ENCODE measurements at regions not wholly inside any gene's neighbourhood (a gene's known extent, or its start where the extent isn't known, plus 50 kb on each side); places are given as distances from the start of the nearest gene placed in this dataset.

DNA sequence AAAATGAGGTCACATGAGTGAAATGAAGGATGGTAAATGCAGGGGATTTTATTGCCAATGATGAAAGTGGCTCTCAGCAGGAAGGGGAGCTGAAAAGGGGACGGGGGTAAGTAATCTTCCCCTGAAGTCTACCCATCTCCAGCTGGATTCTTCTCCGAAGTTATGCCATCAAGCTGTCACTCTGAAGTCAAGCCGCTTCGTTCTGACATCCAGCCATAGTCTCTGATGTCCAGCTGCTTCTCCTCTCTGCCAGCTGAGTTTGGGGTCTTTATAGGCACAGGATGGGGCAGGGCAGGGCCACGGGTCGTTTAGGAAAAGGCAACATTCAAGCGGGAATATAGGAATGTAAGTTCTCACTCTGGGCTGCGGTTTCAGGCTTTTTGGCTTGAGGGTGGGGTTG is 181.9 kb upstream of the ANO3 start:
- no peaks in the 10 kb centered on the region for H3K36me3 ChIP-seq (ENCODE audit: insufficient read depth in 1 of 2, low read depth in 1 of 2)
- ATAC-seq (no peak), DNase-seq (no peak)
- 73 to 78% (median 76%) methylated on average over 8 of the region's 8 CpGs for WGBS, 3 donors
- H3K27me3 ChIP-seq (ENCODE audit: insufficient read depth in 3 of 3, low read length in 2 of 3) = no peaks in the 10 kb centered on the region
- no peaks in the 10 kb centered on the region for H3K4me1 ChIP-seq
- H3K4me3 ChIP-seq = no peak overlapping the region
- intact Hi-C loops (cut with DNase I) = no loop called here
- no peaks in the 10 kb centered on the region for H3K9me3 ChIP-seq
- H3K27ac ChIP-seq = no peak overlapping the region
- TF ChIP-seq, protein P1, sequence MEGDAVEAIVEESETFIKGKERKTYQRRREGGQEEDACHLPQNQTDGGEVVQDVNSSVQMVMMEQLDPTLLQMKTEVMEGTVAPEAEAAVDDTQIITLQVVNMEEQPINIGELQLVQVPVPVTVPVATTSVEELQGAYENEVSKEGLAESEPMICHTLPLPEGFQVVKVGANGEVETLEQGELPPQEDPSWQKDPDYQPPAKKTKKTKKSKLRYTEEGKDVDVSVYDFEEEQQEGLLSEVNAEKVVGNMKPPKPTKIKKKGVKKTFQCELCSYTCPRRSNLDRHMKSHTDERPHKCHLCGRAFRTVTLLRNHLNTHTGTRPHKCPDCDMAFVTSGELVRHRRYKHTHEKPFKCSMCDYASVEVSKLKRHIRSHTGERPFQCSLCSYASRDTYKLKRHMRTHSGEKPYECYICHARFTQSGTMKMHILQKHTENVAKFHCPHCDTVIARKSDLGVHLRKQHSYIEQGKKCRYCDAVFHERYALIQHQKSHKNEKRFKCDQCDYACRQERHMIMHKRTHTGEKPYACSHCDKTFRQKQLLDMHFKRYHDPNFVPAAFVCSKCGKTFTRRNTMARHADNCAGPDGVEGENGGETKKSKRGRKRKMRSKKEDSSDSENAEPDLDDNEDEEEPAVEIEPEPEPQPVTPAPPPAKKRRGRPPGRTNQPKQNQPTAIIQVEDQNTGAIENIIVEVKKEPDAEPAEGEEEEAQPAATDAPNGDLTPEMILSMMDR (IDR thresholded peaks at IDR 0.05) = no peak

DNA sequence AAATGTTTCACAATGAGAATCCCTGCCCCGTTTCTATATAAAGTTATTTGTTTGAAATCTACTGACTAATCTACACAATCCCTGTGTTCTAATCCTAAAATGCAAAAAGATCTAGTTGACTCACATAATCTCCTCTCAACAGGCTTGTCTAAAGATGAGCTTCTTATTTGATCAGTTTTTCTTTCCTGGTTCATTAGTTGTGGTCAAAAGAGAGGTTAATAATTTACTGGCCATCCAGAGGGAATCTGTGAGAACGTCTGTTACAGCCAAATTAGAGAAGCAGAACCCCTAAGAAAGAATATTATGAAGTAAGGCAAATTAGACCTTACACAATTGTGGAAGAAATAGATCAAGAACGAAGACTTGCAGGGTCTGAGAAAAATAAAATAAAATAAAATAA is 173.7 kb upstream of the ANO3 start:
- intact Hi-C loops (cut with DNase I) = no loop called here
- Histone ChIP-seq H3K4me3 (no peak overlapping the region), H3K36me3 (ENCODE audit: insufficient read depth in 1 of 2, low read depth in 1 of 2) (no peaks in the 10 kb centered on the region), H3K27me3 (ENCODE audit: insufficient read depth in 3 of 3, low read length in 2 of 3) (no peaks in the 10 kb centered on the region), H3K4me1 (no peaks in the 10 kb centered on the region), H3K9me3 (no peaks in the 10 kb centered on the region), H3K27ac (no peak overlapping the region)
- TF ChIP-seq, protein P1 (IDR thresholded peaks at IDR 0.05) = no peak
- ATAC-seq (no peak), DNase-seq (no peak)
- WGBS, 3 donors = 40 to 53% (median 52%) methylated on average over 3 of the region's 3 CpGs

DNA sequence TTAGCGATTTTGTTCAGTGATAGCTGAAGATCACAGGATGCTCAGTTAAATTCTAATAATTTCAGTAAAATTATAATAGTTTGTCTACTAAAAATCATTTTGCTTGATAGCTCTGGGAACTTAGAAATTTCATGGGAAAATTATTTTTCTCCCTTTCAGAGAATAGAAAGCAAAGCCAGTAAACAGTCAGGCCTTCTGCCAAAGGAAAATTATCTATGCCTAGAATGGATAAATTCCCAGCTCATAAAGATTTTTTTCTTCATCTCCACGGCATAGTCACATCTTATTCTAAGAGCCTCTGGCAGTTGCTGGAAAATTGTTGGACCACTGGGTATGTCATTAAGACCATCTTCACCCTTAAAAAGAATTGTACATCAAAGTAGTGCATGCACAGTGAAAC is 169.6 kb upstream of the ANO3 start:
- Histone ChIP-seq H3K9me3 (no peaks in the 10 kb centered on the region), H3K4me3 (no peak overlapping the region), H3K27me3 (ENCODE audit: insufficient read depth in 3 of 3, low read length in 2 of 3) (no peaks in the 10 kb centered on the region), H3K36me3 (ENCODE audit: insufficient read depth in 1 of 2, low read depth in 1 of 2) (no peaks in the 10 kb centered on the region), H3K27ac (no peak overlapping the region), H3K4me1 (no peaks in the 10 kb centered on the region)
- WGBS, 3 donors = 45 to 54% (median 47%) methylated on average over 2 of the region's 2 CpGs
- DNase-seq (no peak), ATAC-seq (no peak)
- intact Hi-C loops (cut with DNase I) = no loop called here
- TF ChIP-seq, protein P1 (IDR thresholded peaks at IDR 0.05) = no peak

DNA sequence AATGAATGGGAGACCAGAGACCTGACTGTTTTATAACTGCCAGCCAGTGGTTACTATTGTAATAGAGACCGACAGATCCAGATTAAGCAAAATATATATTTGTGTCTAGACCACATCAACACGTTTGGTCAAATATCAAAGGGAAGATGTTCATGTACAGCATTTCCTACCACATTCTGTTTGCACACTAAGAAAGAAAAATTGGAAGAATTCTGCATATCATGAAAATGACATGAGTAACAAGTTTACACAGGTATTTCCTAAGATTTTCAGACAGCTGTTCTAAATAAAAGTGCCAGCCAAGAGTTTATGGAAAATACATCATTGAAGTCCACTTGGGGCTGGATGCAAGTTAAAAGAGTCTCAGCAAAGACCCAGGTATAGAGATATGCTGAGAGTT is 145.5 kb upstream of the ANO3 start:
- Histone ChIP-seq H3K27ac (no peak overlapping the region), H3K36me3 (ENCODE audit: insufficient read depth in 1 of 2, low read depth in 1 of 2) (no peaks in the 10 kb centered on the region), H3K4me1 (no peaks in the 10 kb centered on the region), H3K27me3 (ENCODE audit: insufficient read depth in 3 of 3, low read length in 2 of 3) (no peaks in the 10 kb centered on the region), H3K9me3 (no peaks in the 10 kb centered on the region), H3K4me3 (no peak overlapping the region)
- 65 to 78% (median 71%) methylated on average over 2 of the region's 2 CpGs for WGBS, 3 donors
- DNase-seq (no peak), ATAC-seq (no peak)
- TF ChIP-seq, protein P1 (IDR thresholded peaks at IDR 0.05) = no peak
- intact Hi-C loops (cut with DNase I) = no loop called here

DNA sequence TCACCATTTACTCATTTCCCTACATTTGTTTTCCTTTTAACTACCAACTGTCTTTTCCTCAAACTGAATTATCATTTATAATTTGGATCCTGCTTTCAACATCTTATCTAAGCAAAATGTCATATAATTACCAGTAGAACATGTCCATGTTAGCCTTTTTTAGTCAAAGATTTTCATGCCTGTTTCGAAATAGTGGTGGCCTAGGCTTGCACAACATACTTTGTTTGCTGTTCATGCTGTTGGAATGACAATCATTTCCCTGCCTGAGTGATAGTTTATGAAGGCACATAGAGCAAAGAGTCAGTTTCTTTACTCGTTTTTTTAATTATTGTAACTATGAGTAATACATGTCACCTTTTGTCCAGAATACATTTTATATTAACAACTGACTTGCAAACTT is 144.3 kb upstream of the ANO3 start:
- ATAC-seq (no peak), DNase-seq (no peak)
- no peaks in the 10 kb centered on the region for H3K4me1 ChIP-seq
- no peaks in the 10 kb centered on the region for H3K27me3 ChIP-seq (ENCODE audit: insufficient read depth in 3 of 3, low read length in 2 of 3)
- no peak overlapping the region for H3K27ac ChIP-seq
- H3K36me3 ChIP-seq (ENCODE audit: insufficient read depth in 1 of 2, low read depth in 1 of 2) = no peaks in the 10 kb centered on the region
- H3K4me3 ChIP-seq = no peak overlapping the region
- no peaks in the 10 kb centered on the region for H3K9me3 ChIP-seq
- WGBS, 3 donors = 32 to 55% (median 52%) methylated on average over 2 of the region's 2 CpGs
- intact Hi-C loops (cut with DNase I) = no loop called here
- TF ChIP-seq, protein P1 (IDR thresholded peaks at IDR 0.05) = no peak
